Parathyroid adenoma (tissue), 2 donors: ENCODE measurements at regions not wholly inside any gene's neighbourhood (a gene's known extent, or its start where the extent isn't known, plus 50 kb on each side); places are given as distances from the start of the nearest gene placed in this dataset.

Experiments
- H2AFZ ChIP-seq: fragments of 300-600 bp; sonication (generic); one replicate; pipeline ENCODE4 v1.7.0; 2017; ENCODE audit warnings: antibody characterized with exemption, mild to moderate bottlenecking
- H3K27ac ChIP-seq: fragments of 300-600 bp; sonication (generic); one replicate; pipeline ENCODE4 v1.7.0; 2017
- H3K27me3 ChIP-seq: fragments of 300-600 bp; sonication (generic); one replicate; pipeline ENCODE4 v1.7.0; 2017; ENCODE audit warnings: low read length; ENCODE audit not compliant: control insufficient read depth, insufficient read depth
- H3K36me3 ChIP-seq: fragments of 300-600 bp; sonication (generic); one replicate; pipeline ENCODE4 v1.7.0; 2017; ENCODE audit warnings: low read length; ENCODE audit not compliant: control insufficient read depth, insufficient read depth
- H3K4me1 ChIP-seq: fragments of 300-600 bp; sonication (generic); one replicate; pipeline ENCODE4 v1.7.0; 2017; ENCODE audit warnings: control low read depth
- H3K4me2 ChIP-seq: fragments of 300-600 bp; sonication (generic); one replicate; pipeline ENCODE4 v1.7.0; 2017; ENCODE audit warnings: low read length
- H3K4me3 ChIP-seq: fragments of 300-600 bp; sonication (generic); one replicate; pipeline ENCODE4 v1.7.0; 2017; ENCODE audit warnings: low read depth, low read length
- H3K79me2 ChIP-seq: fragments of 300-600 bp; sonication (generic); one replicate; pipeline ENCODE4 v1.7.0; 2017; ENCODE audit warnings: control low read depth
- H3K9ac ChIP-seq: fragments of 300-600 bp; sonication (generic); one replicate; pipeline ENCODE4 v1.7.0; 2017; ENCODE audit warnings: mild to moderate bottlenecking
- H3K9me3 ChIP-seq: fragments of 300-600 bp; sonication (generic); one replicate; pipeline ENCODE4 v1.7.0; 2017; ENCODE audit warnings: low read length; ENCODE audit not compliant: control insufficient read depth
- TF ChIP-seq, protein P1 (sequence below): fragments of 300-600 bp; sonication (generic); IDR thresholded peaks from one replicate; pipeline ENCODE4 v1.7.0; 2017; ENCODE audit warnings: antibody characterized with exemption, mild to moderate bottlenecking
- donor health status: primary hyperparathyroidism.

DNA sequence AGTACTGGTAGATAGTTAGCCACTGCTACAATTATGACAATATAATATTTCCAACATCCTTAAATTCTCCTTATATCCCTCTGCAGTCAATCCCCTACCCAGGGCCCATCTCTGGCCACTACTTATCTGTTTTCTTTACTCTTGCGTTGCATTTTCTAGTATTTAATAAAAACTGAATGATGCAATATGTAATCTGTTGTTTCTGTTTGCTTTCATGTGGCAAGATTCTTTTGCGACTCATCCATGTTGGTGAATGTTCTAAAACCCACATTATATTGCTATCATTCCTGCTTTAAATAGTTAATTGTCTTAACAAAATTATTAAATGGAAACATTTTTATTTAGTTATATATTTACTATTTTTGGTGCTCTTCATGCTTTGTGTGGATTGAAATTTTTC is 338.5 kb downstream of the MDFIC start:
- H3K79me2 ChIP-seq: no peaks in the 10 kb centered on the region
- no peak overlapping the region for H3K9ac ChIP-seq
- H3K4me2 ChIP-seq: no peak overlapping the region
- no peaks in the 10 kb centered on the region for H3K36me3 ChIP-seq
- no peak overlapping the region for H3K4me3 ChIP-seq
- H3K27me3 ChIP-seq: no peaks in the 10 kb centered on the region
- no peak overlapping the region for H2AFZ ChIP-seq
- TF ChIP-seq, protein P1, sequence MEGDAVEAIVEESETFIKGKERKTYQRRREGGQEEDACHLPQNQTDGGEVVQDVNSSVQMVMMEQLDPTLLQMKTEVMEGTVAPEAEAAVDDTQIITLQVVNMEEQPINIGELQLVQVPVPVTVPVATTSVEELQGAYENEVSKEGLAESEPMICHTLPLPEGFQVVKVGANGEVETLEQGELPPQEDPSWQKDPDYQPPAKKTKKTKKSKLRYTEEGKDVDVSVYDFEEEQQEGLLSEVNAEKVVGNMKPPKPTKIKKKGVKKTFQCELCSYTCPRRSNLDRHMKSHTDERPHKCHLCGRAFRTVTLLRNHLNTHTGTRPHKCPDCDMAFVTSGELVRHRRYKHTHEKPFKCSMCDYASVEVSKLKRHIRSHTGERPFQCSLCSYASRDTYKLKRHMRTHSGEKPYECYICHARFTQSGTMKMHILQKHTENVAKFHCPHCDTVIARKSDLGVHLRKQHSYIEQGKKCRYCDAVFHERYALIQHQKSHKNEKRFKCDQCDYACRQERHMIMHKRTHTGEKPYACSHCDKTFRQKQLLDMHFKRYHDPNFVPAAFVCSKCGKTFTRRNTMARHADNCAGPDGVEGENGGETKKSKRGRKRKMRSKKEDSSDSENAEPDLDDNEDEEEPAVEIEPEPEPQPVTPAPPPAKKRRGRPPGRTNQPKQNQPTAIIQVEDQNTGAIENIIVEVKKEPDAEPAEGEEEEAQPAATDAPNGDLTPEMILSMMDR: no peak
- no peaks in the 10 kb centered on the region for H3K4me1 ChIP-seq
- no peak overlapping the region for H3K27ac ChIP-seq
- H3K9me3 ChIP-seq: no peaks in the 10 kb centered on the region

DNA sequence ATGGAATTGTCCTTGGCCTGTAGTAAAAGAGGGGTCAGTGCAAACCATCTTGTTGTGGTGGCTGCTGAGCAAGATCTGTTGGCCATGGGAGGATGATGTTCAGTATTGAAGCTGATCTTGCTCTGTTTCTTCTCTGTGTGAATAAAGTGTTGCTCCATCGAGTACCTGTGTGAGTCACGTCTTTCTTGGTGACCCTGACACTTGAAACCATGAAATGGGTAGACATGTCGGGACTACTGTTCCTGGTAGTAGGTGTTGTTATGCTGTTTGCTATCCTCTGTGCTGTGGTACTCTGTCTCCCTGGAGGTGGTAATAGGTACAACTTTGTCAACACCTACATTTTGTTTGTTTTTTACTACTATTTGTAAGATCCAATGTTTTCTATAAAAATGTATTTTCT is 330.6 kb downstream of the MDFIC start:
- no peak overlapping the region for H3K4me2 ChIP-seq
- no peak overlapping the region for H3K4me3 ChIP-seq
- H3K79me2 ChIP-seq: no peaks in the 10 kb centered on the region
- H3K36me3 ChIP-seq: no peaks in the 10 kb centered on the region
- H3K27ac ChIP-seq: no peak overlapping the region
- no peak overlapping the region for H3K9ac ChIP-seq
- H3K9me3 ChIP-seq: no peaks in the 10 kb centered on the region
- TF ChIP-seq, protein P1: no peak
- H3K27me3 ChIP-seq: no peaks in the 10 kb centered on the region
- H3K4me1 ChIP-seq: no peaks in the 10 kb centered on the region
- H2AFZ ChIP-seq: no peak overlapping the region

DNA sequence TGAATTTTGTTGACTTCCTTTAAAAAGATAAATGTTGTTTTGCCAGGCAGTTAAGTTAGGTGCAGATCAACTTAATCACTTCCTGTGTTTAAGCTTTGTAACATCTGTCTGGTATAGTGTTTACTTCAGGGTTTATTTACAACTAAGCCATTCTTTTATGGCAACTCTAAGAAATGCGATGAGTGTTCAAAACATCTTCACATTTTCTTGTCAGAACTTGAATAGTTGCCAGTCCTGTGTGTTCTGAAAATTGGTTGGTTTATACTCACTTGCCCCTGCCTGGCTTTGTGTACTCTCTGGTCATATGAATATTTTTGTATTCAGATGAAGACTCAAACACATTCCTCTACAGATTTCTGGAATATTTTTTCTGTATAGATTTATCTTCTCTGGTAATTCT is 327.2 kb downstream of the MDFIC start:
- Histone ChIP-seq H2AFZ (no peak overlapping the region), H3K4me1 (no peaks in the 10 kb centered on the region), H3K79me2 (no peaks in the 10 kb centered on the region), H3K27ac (no peak overlapping the region), H3K9me3 (no peaks in the 10 kb centered on the region), H3K4me2 (no peak overlapping the region), H3K36me3 (no peaks in the 10 kb centered on the region), H3K27me3 (no peaks in the 10 kb centered on the region), H3K9ac (no peak overlapping the region), H3K4me3 (no peak overlapping the region)
- TF ChIP-seq, protein P1: no peak

DNA sequence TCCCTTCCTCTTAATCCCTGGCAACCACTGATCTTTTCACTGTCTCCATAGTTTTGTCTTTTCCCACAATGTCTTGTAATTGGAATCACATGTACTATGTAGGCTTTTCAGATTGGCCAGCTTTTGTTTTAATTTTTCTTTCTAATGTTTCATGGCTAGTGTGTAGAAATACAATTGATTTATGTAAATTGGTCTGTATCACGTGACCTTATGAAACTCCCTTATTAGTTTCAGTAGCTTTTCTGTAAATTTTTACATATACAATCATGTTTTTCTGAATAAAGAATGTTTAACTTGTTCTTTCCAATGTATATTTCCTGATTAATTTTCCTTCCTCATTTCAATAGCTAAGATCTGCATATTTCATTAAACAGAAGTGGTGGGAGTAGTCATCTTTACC is 319.3 kb downstream of the MDFIC start:
- no peak overlapping the region for H3K9ac ChIP-seq
- TF ChIP-seq, protein P1: no peak

DNA sequence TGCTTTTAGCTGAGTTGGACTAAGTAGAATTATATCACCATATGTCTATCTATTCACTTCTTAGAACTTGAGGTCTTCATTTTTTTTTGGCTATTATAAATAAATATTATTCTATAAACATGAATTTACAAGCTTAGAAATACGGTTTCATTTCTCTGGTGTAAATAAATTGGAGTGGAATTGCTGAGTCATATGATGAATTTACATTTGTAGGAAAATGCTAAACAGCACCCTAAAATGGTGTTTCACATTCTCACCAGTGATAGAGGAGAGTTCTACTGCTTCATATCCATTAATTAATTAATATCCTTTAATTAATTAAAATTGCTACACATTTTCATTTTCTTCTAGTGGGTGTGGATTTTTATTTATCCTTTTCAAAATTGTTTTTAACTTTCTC is 318.3 kb downstream of the MDFIC start:
- Histone ChIP-seq H3K27me3 (no peaks in the 10 kb centered on the region), H3K36me3 (no peaks in the 10 kb centered on the region), H3K4me3 (no peak overlapping the region), H3K27ac (no peak overlapping the region), H3K9me3 (no peaks in the 10 kb centered on the region), H3K9ac (no peak overlapping the region), H2AFZ (no peak overlapping the region), H3K4me1 (no peaks in the 10 kb centered on the region), H3K4me2 (no peak overlapping the region), H3K79me2 (no peaks in the 10 kb centered on the region)
- TF ChIP-seq, protein P1: no peak

More for the DNA sequence above, 319.3 kb downstream of the MDFIC start:
- Histone ChIP-seq H3K4me2 (no peak overlapping the region), H3K4me1 (no peaks in the 10 kb centered on the region), H3K9me3 (no peaks in the 10 kb centered on the region), H3K79me2 (no peaks in the 10 kb centered on the region), H3K4me3 (no peak overlapping the region), H2AFZ (no peak overlapping the region), H3K27me3 (no peaks in the 10 kb centered on the region), H3K27ac (no peak overlapping the region), H3K36me3 (no peaks in the 10 kb centered on the region)
